Progenitor cell of endocrine pancreas (in vitro differentiated cells): ENCODE measurements at regions not wholly inside any gene's neighbourhood (a gene's known extent, or its start where the extent isn't known, plus 50 kb on each side); places are given as distances from the start of the nearest gene placed in this dataset.

ENCODE experiments used
- DNase-seq: peaks from one replicate; pipeline ENCODE4 v3.0.0; 2021; ENCODE audit warnings: low spot score; ENCODE audit not compliant: unreplicated experiment
- H3K27ac Mint-ChIP-seq: 2 replicates; pipeline ENCODE4 v1.8.0; 2021; ENCODE audit warnings: mild to moderate bottlenecking, moderate library complexity, mixed read lengths
- H3K27me3 Mint-ChIP-seq: 2 replicates; pipeline ENCODE4 v1.8.0; 2021; ENCODE audit warnings: mixed read lengths
- H3K36me3 Mint-ChIP-seq: 2 replicates; pipeline ENCODE4 v1.8.0; 2022; ENCODE audit warnings: mixed read lengths; ENCODE audit not compliant: insufficient read depth
- H3K4me1 Mint-ChIP-seq: 2 replicates; pipeline ENCODE4 v1.8.0; 2021; ENCODE audit warnings: low read depth, mixed read lengths
- H3K4me3 Mint-ChIP-seq: 2 replicates; pipeline ENCODE4 v1.8.0; 2021; ENCODE audit warnings: low read depth, mild to moderate bottlenecking, moderate library complexity, mixed read lengths
- H3K9me3 Mint-ChIP-seq: 2 replicates; pipeline ENCODE4 v1.8.0; 2021; ENCODE audit warnings: low read depth, mixed read lengths
- TF ChIP-seq, protein P1 (sequence below): fragments of 200-600 bp; sonication (generic); IDR thresholded peaks from one replicate; pipeline ENCODE4 v1.5.0; 2021; ENCODE audit warnings: antibody characterized with exemption, mild to moderate bottlenecking; ENCODE audit not compliant: unreplicated experiment

- TF ChIP-seq, protein P1, sequence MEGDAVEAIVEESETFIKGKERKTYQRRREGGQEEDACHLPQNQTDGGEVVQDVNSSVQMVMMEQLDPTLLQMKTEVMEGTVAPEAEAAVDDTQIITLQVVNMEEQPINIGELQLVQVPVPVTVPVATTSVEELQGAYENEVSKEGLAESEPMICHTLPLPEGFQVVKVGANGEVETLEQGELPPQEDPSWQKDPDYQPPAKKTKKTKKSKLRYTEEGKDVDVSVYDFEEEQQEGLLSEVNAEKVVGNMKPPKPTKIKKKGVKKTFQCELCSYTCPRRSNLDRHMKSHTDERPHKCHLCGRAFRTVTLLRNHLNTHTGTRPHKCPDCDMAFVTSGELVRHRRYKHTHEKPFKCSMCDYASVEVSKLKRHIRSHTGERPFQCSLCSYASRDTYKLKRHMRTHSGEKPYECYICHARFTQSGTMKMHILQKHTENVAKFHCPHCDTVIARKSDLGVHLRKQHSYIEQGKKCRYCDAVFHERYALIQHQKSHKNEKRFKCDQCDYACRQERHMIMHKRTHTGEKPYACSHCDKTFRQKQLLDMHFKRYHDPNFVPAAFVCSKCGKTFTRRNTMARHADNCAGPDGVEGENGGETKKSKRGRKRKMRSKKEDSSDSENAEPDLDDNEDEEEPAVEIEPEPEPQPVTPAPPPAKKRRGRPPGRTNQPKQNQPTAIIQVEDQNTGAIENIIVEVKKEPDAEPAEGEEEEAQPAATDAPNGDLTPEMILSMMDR: no peak
- H3K27ac Mint-ChIP-seq: no peak overlapping the region
- H3K9me3 Mint-ChIP-seq: peaks cover 3% of the 10 kb centered on the region
- no peaks in the 10 kb centered on the region for H3K36me3 Mint-ChIP-seq
- H3K4me1 Mint-ChIP-seq: peaks cover 5% of the 10 kb centered on the region
- H3K4me3 Mint-ChIP-seq: no peak overlapping the region
- peaks cover 4% of the 10 kb centered on the region for H3K27me3 Mint-ChIP-seq
- DNase-seq: no peak
These were observed 496.6 kb downstream of the INHBA start for GRCh38 chr7:41206267-41206666.

GRCh38 chr7:41205600-41205999 lies 497.3 kb downstream of the INHBA start:
- H3K27me3 Mint-ChIP-seq: peaks cover 4% of the 10 kb centered on the region
- TF ChIP-seq, protein P1: no peak
- peaks cover 3% of the 10 kb centered on the region for H3K9me3 Mint-ChIP-seq
- no peak overlapping the region for H3K27ac Mint-ChIP-seq
- H3K36me3 Mint-ChIP-seq: no peaks in the 10 kb centered on the region
- no peak for DNase-seq
- H3K4me1 Mint-ChIP-seq: peaks cover 5% of the 10 kb centered on the region
- H3K4me3 Mint-ChIP-seq: no peak overlapping the region

- no peak overlapping the region for H3K4me3 Mint-ChIP-seq
- peaks cover 3% of the 10 kb centered on the region for H3K9me3 Mint-ChIP-seq
- peaks cover 4% of the 10 kb centered on the region for H3K27me3 Mint-ChIP-seq
- H3K27ac Mint-ChIP-seq: no peak overlapping the region
- no peaks in the 10 kb centered on the region for H3K36me3 Mint-ChIP-seq
- TF ChIP-seq, protein P1: no peak
- H3K4me1 Mint-ChIP-seq: peaks cover 5% of the 10 kb centered on the region
- DNase-seq: no peak
These were observed 499.3 kb downstream of the INHBA start for GRCh38 chr7:41203542-41203941.

- Mint-ChIP-seq H3K27me3 (no peaks in the 10 kb centered on the region), H3K9me3 (no peaks in the 10 kb centered on the region), H3K27ac (no peak overlapping the region), H3K4me1 (no peaks in the 10 kb centered on the region), H3K36me3 (no peaks in the 10 kb centered on the region), H3K4me3 (no peak overlapping the region)
- TF ChIP-seq, protein P1: no peak
- DNase-seq: no peak
These were observed 501.9 kb downstream of the INHBA start for GRCh38 chr7:41201021-41201420.

GRCh38 chr7:41199136-41199535 lies 503.8 kb downstream of the INHBA start:
- Mint-ChIP-seq H3K9me3 (no peaks in the 10 kb centered on the region), H3K4me3 (no peak overlapping the region), H3K4me1 (no peaks in the 10 kb centered on the region), H3K36me3 (no peaks in the 10 kb centered on the region), H3K27me3 (no peaks in the 10 kb centered on the region), H3K27ac (no peak overlapping the region)
- TF ChIP-seq, protein P1: no peak
- DNase-seq: no peak
